B cell (primary cell): ENCODE measurements at regions not wholly inside any gene's neighbourhood (a gene's known extent, or its start where the extent isn't known, plus 50 kb on each side); places are given as distances from the start of the nearest gene placed in this dataset.

Experiments used
- ATAC-seq: fragments of 200-7000 bp; cut with Tn5 transposase; one replicate; pipeline ENCODE4 v1.10.0; 2021; ENCODE audit warnings: low read depth, mild to moderate bottlenecking, moderate number of reproducible peaks, moderate library complexity
- CTCF ChIA-PET: fragments of 350-600 bp; sonication (Branson Sonifier 250); formaldehyde crosslinking; loops from one replicate; lab custom pipeline; 2021; ENCODE audit warnings: antibody characterized with exemption, inconsistent platforms; lab: Charles Lee
- POLR2A ChIA-PET: fragments of 350-600 bp; sonication (Branson Sonifier 250); formaldehyde crosslinking; loops from one replicate; lab custom pipeline; 2021; ENCODE audit warnings: antibody characterized with exemption; lab: Charles Lee
- DNase-seq: peaks from one replicate; pipeline ENCODE4 v3.0.0; 2013
- H2AFZ ChIP-seq: 2 replicates; pipeline ENCODE4 v1.6.1; 2012; ENCODE audit warnings: mild to moderate bottlenecking, low read depth, low read length; ENCODE audit not compliant: insufficient read depth, poor library complexity, severe bottlenecking
- H3K27ac ChIP-seq, 2 donors: 1 replicate in 1 of 2; 2 replicates in 1 of 2; pipeline ENCODE4 v1.5.1; 2012 to 2013; ENCODE audit warnings: low read length in 2 of 2, mild to moderate bottlenecking in 2 of 2, moderate library complexity in 1 of 2
- H3K27me3 ChIP-seq, 4 experiments: fragments of 200-600 bp in 1 of 4; sonication (generic) in 1 of 4; replicated peaks in 1 of 4; 1 replicate in 2 of 4; 2 replicates in 2 of 4; pipeline versions ENCODE4 v1.6.1 to v1.7.0; 2013 to 2016; ENCODE audit warnings: low read length in 3 of 4, mild to moderate bottlenecking in 2 of 4, mixed read lengths in 1 of 4, moderate library complexity in 1 of 4; ENCODE audit not compliant: insufficient read depth in 4 of 4, control insufficient read depth in 3 of 4; ENCODE audit errors: control extremely low read depth in 1 of 4
- H3K36me3 ChIP-seq, 2 experiments: replicated peaks in 1 of 2; 1 replicate in 1 of 2; 2 replicates in 1 of 2; pipeline versions ENCODE4 v1.6.1 to v1.7.1; 2013; ENCODE audit warnings: low read length in 1 of 2; ENCODE audit not compliant: insufficient read depth in 2 of 2, control insufficient read depth in 1 of 2; ENCODE audit errors: control extremely low read depth in 1 of 2, extremely low read depth in 1 of 2
- H3K4me1 ChIP-seq, 2 donors: fragments of 200-600 bp in 1 of 2; sonication (generic) in 1 of 2; 1 replicate in 1 of 2; 2 replicates in 1 of 2; pipeline versions ENCODE4 v1.5.1 to v1.6.1; 2013 to 2017; ENCODE audit warnings: low read length in 2 of 2; ENCODE audit not compliant: control insufficient read depth in 2 of 2, insufficient read depth in 2 of 2
- H3K4me2 ChIP-seq: replicated peaks from 2 replicates; pipeline ENCODE3; 2012; ENCODE audit warnings: mild to moderate bottlenecking, low read depth, low read length; ENCODE audit not compliant: poor library complexity, severe bottlenecking
- H3K4me3 ChIP-seq, 5 experiments: fragments of 200-600 bp in 1 of 5; sonication (generic) in 1 of 5; 1 replicate in 3 of 5; 2 replicates in 2 of 5; pipeline versions ENCODE4 v1.5.1 to v1.7.0; 2011 to 2016; ENCODE audit warnings: low read length in 4 of 5, mild to moderate bottlenecking in 4 of 5, low read depth in 2 of 5, control low read depth in 1 of 5, moderate library complexity in 1 of 5; ENCODE audit not compliant: insufficient read depth in 1 of 5; ENCODE audit errors: control extremely low read depth in 1 of 5, extremely low read depth in 1 of 5
- H3K79me2 ChIP-seq: fragments of 200-600 bp; sonication (generic); one replicate; pipeline ENCODE4 v1.6.0; 2016; ENCODE audit warnings: low read length; ENCODE audit not compliant: control insufficient read depth, insufficient read depth
- H3K9ac ChIP-seq: fragments of 200-600 bp; sonication (generic); 2 replicates; pipeline ENCODE4 v1.6.1; 2017; ENCODE audit warnings: mild to moderate bottlenecking, low read length, moderate library complexity
- H3K9me3 ChIP-seq, 3 donors: one replicate each; pipeline versions ENCODE4 v1.6.1 to v1.7.1; 2013; ENCODE audit warnings: low read length in 2 of 3; ENCODE audit not compliant: control insufficient read depth in 2 of 3, insufficient read depth in 1 of 3; ENCODE audit errors: control extremely low read depth in 1 of 3
- H4K20me1 ChIP-seq: 2 replicates; pipeline ENCODE4 v1.6.0; 2012; ENCODE audit warnings: mild to moderate bottlenecking, low read length; ENCODE audit not compliant: insufficient read depth, control insufficient read depth, poor library complexity, severe bottlenecking
- H3K27ac Mint-ChIP-seq: one replicate; pipeline ENCODE4 v1.8.0; 2021; ENCODE audit warnings: mixed read lengths
- H3K27me3 Mint-ChIP-seq: one replicate; pipeline ENCODE4 v1.8.0; 2021; ENCODE audit warnings: mixed read lengths
- H3K4me1 Mint-ChIP-seq: one replicate; pipeline ENCODE4 v1.8.0; 2021; ENCODE audit warnings: mixed read lengths
- H3K4me3 Mint-ChIP-seq: one replicate; pipeline ENCODE4 v1.8.0; 2021; ENCODE audit warnings: mixed read lengths
- H3K9me3 Mint-ChIP-seq: one replicate; pipeline ENCODE4 v1.8.0; 2022; ENCODE audit warnings: mixed read lengths; ENCODE audit not compliant: insufficient read depth
- CTCF ChIP-seq: fragments of 200-600 bp; IDR thresholded peaks from one replicate; pipeline ENCODE4 v1.8.0; 2022; ENCODE audit warnings: antibody characterized with exemption, mild to moderate bottlenecking
- EZH2 ChIP-seq: IDR thresholded peaks from 2 replicates; pipeline ENCODE4 v1.6.1; 2012; ENCODE audit warnings: borderline replicate concordance, low read depth, mild to moderate bottlenecking, moderate library complexity, low read length; ENCODE audit not compliant: insufficient read depth, poor library complexity, severe bottlenecking
- WGBS: methylation state at CpG from one replicate; pipeline ENCODE4 v1.1.5; 2013; ENCODE audit warnings: missing lambda C conversion rate; ENCODE audit not compliant: insufficient coverage; 5-methylcytosine and 5-hydroxymethylcytosine counted together
- intact Hi-C: fragments of 100-400 bp; cut with micrococcal nuclease; formaldehyde crosslinking; loops from one replicate; pipeline ENCODE4 v1.10.0; 2022

- 83% methylated on average over 1 of the region's 2 CpGs for WGBS
- Histone ChIP-seq H3K79me2 (no peaks in the 10 kb centered on the region), H3K4me1 (no peaks in the 10 kb centered on the region), H3K27me3 (no peaks in the 10 kb centered on the region), H3K4me2 (no peak overlapping the region), H3K4me3 (no peak overlapping the region), H2AFZ (no peak overlapping the region), H3K27ac (no peak overlapping the region), H3K36me3 (no peaks in the 10 kb centered on the region), H4K20me1 (no peaks in the 10 kb centered on the region), H3K9me3 (no peaks in the 10 kb centered on the region), H3K9ac (no peak overlapping the region)
- intact Hi-C loops = no loop called here
- no peak for TF ChIP-seq EZH2
- no peak for TF ChIP-seq CTCF
- ChIA-PET CTCF (no interaction called here), POLR2A (no interaction called here)
- Mint-ChIP-seq H3K4me1 (no peaks in the 10 kb centered on the region), H3K27ac (no peak overlapping the region), H3K4me3 (no peak overlapping the region), H3K27me3 (peaks cover 29% of the 10 kb centered on the region), H3K9me3 (no peaks in the 10 kb centered on the region)
- DNase-seq (no peak), ATAC-seq (no peak)
Observed at GRCh38 chr1:113292603-113293255, 97.6 kb upstream of the MAGI3 start.

GRCh38 chr1:113293256-113293626 is 97.1 kb upstream of the MAGI3 start:
- Histone ChIP-seq H3K4me2 (no peak overlapping the region), H3K4me3 (no peak overlapping the region), H3K9me3 (no peaks in the 10 kb centered on the region), H3K36me3 (no peaks in the 10 kb centered on the region), H2AFZ (no peak overlapping the region), H3K27ac (no peak overlapping the region), H3K4me1 (no peaks in the 10 kb centered on the region), H4K20me1 (no peaks in the 10 kb centered on the region), H3K9ac (no peak overlapping the region), H3K79me2 (no peaks in the 10 kb centered on the region), H3K27me3 (no peaks in the 10 kb centered on the region)
- ChIA-PET POLR2A (no interaction called here), CTCF (no interaction called here)
- Mint-ChIP-seq H3K27ac (no peak overlapping the region), H3K27me3 (peaks cover 27% of the 10 kb centered on the region), H3K9me3 (no peaks in the 10 kb centered on the region), H3K4me1 (no peaks in the 10 kb centered on the region), H3K4me3 (no peak overlapping the region)
- WGBS = 95% methylated on average over 10 of the region's 11 CpGs
- intact Hi-C loops = no loop called here
- TF ChIP-seq CTCF (no peak), EZH2 (no peak)
- DNase-seq (no peak), ATAC-seq (no peak)
